ENCODE measurements at regions not wholly inside any gene's neighbourhood (a gene's known extent, or its start where the extent isn't known, plus 50 kb on each side); places are given as distances from the start of the nearest gene placed in this dataset.

DNA sequence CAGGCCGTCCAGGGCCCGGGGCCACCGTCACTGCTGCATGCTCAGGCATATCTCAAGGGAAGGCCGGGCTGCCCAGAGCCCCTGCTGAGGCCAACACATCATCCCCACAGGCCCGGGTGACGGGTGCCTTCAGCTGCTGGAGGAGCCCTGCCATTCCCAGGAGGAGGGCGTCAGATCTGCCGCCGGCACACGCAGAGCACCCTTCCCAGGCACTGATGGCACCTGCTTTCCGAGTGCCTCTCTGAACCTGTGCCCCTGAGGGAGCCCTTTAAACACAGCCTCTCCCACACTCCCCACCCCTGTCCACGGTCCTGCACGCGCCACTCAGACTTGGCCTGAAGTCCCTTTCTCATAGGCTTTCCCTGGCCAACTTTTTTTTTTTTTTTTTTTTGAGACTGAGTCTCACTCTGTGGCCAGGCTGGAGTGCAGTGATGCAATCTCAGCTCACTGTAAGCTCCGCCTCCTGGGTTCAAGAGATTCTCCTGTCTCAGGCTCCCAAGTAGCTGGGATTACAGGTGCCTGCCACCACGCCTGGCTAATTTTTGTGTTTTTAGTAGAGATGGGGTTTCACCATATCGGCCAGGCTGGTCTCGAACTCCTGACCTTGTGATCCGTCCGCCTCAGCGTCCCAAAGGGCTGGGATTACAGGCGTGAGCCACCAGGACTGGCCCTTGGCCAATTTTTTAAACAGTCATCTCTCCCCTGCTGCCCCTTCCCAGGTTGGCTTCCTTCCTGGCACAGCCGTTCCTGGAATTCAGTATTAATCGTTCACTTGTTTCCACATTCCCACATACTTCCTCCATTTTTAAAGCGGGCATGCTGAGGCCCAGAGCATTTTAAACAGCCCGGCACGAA lies 211.7 kb downstream of the NDUFA10 start:
- Histone ChIP-seq H3K4me3 (no peak overlapping the region), H4K20me1 (ENCODE audit: low read depth) (no peaks in the 10 kb centered on the region), H3K36me3 (no peaks in the 10 kb centered on the region), H2AFZ (replicated peaks) (peak overlapping the region; percentile 8), H3K27ac (no peak overlapping the region), H3K27me3 (no peaks in the 10 kb centered on the region), H3K79me2 (ENCODE audit: low read depth) (no peaks in the 10 kb centered on the region), H3K4me2 (no peak overlapping the region), H3F3A (ENCODE audit: low read depth) (no peaks in the 10 kb centered on the region), H3K4me1 (no peaks in the 10 kb centered on the region), H3K9me3 (ENCODE audit: low read depth) (no peaks in the 10 kb centered on the region), H3K9ac (no peak overlapping the region)
- no peaks in the 10 kb centered on the region for H3K36me3 Mint-ChIP-seq
- no peaks in the 10 kb centered on the region for H3K9me3 Mint-ChIP-seq
- peak overlapping the region; percentile 61 for H3K4me3 Mint-ChIP-seq
- H3K4me1 Mint-ChIP-seq, result peaks cover 13% of the 10 kb centered on the region
- H3K27me3 Mint-ChIP-seq (ENCODE audit: insufficient read depth, low read depth), result peaks cover 15% of the 10 kb centered on the region
- peak overlapping the region; percentile 78 for H3K27ac Mint-ChIP-seq
- DNase-seq (ENCODE audit: low spot score), result no peak
- TF ChIP-seq EZH2 (IDR thresholded peaks at IDR 0.05) (no peak), EZH2phosphoT487 (IDR thresholded peaks at IDR 0.05) (no peak)
- TF ChIP-seq, protein P1, sequence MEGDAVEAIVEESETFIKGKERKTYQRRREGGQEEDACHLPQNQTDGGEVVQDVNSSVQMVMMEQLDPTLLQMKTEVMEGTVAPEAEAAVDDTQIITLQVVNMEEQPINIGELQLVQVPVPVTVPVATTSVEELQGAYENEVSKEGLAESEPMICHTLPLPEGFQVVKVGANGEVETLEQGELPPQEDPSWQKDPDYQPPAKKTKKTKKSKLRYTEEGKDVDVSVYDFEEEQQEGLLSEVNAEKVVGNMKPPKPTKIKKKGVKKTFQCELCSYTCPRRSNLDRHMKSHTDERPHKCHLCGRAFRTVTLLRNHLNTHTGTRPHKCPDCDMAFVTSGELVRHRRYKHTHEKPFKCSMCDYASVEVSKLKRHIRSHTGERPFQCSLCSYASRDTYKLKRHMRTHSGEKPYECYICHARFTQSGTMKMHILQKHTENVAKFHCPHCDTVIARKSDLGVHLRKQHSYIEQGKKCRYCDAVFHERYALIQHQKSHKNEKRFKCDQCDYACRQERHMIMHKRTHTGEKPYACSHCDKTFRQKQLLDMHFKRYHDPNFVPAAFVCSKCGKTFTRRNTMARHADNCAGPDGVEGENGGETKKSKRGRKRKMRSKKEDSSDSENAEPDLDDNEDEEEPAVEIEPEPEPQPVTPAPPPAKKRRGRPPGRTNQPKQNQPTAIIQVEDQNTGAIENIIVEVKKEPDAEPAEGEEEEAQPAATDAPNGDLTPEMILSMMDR (IDR thresholded peaks at IDR 0.05), result no peak

DNA sequence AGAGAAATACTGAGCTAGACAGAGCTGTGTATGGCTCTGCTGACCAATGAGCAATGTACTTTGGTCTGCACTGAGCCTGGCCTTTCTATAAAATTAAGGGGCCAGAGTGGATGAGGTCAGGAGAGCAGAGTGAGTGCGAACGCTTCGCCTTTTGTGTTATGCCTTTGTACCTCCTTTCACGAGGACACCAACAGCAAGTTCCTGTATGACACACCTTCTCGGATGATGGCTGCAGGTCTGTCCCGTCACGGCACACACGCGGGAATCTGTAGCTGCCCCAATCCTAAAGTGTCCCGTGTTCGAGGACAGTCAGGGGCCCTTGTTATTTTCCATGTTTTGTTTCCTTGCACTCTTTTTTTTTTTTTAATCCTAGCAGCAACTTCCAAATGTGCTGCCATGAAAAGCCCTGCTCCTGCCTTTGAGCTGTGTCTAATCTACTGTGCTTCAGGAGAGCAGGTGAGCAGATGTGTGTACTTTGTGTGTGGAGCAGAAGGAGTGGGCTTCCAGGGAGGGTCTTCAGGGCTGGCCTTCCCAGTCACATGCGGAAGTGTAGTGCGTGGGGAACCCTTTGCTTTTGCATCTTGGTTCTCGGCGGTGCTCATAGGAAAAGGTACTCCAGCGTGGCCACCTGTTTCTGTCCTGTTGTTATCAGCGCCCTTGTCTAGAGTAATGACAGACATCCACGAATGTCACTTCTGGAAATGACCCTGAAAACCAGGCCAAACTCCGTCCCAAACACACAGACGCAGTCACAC lies 213.2 kb downstream of the NDUFA10 start:
- Mint-ChIP-seq H3K9me3 (peaks cover 3% of the 10 kb centered on the region), H3K27me3 (ENCODE audit: insufficient read depth, low read depth) (peaks cover 13% of the 10 kb centered on the region), H3K4me1 (peaks cover 10% of the 10 kb centered on the region), H3K4me3 (no peak overlapping the region), H3K27ac (peak overlapping the region; percentile 60), H3K36me3 (no peaks in the 10 kb centered on the region)
- no peaks in the 10 kb centered on the region for H3F3A ChIP-seq (ENCODE audit: low read depth)
- H2AFZ ChIP-seq (replicated peaks), result no peak overlapping the region
- H3K9ac ChIP-seq, result no peak overlapping the region
- no peaks in the 10 kb centered on the region for H4K20me1 ChIP-seq (ENCODE audit: low read depth)
- no peak for TF ChIP-seq EZH2 (IDR thresholded peaks at IDR 0.05)
- TF ChIP-seq, protein P1 (IDR thresholded peaks at IDR 0.05), result no peak
- TF ChIP-seq EZH2phosphoT487 (IDR thresholded peaks at IDR 0.05), result no peak
- H3K4me3 ChIP-seq, result no peak overlapping the region
- H3K27ac ChIP-seq, result no peak overlapping the region
- no peaks in the 10 kb centered on the region for H3K9me3 ChIP-seq (ENCODE audit: low read depth)
- no peaks in the 10 kb centered on the region for H3K4me1 ChIP-seq
- no peak for DNase-seq (ENCODE audit: low spot score)
- H3K4me2 ChIP-seq, result no peak overlapping the region
- no peaks in the 10 kb centered on the region for H3K27me3 ChIP-seq
- no peaks in the 10 kb centered on the region for H3K36me3 ChIP-seq
- no peaks in the 10 kb centered on the region for H3K79me2 ChIP-seq (ENCODE audit: low read depth)

DNA sequence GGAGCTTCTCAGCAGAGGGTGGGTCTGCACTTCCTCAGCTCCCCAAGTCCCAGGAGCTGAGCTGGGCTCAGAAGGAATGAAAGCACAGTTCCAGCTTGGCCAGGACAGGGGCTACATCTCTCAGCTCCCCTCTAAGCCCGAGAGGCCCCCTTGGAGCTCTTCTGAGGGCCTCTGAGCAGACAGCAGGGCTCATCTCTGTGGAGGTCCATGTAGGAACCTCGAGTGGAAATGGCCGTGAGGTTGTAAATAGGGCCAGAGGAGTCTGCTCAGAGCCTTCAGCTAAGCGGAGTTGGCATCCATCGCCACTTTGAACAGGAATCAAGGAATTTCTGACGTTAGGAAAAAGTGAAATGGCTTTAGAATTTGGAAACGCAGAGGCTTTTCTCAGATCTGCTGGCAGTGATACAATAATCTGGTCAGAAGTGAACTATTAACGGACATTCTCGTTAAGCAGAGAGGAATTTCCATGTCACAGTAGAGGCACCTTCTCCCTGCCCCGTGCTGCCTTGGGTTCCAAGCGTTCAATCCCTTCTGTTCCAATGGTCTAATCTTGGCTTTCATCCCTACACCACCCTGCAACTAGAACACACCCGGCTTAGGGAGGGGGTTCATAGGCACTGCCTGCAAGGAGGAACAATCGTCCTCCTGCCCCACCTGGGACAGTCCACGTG lies 213.9 kb downstream of the NDUFA10 start:
- Mint-ChIP-seq H3K4me1 (peaks cover 10% of the 10 kb centered on the region), H3K9me3 (peaks cover 3% of the 10 kb centered on the region), H3K4me3 (no peak overlapping the region), H3K36me3 (no peaks in the 10 kb centered on the region), H3K27me3 (ENCODE audit: insufficient read depth, low read depth) (peaks cover 13% of the 10 kb centered on the region), H3K27ac (peak overlapping the region; percentile 60)
- Histone ChIP-seq H3K4me1 (no peaks in the 10 kb centered on the region), H3F3A (ENCODE audit: low read depth) (no peaks in the 10 kb centered on the region), H3K27me3 (no peaks in the 10 kb centered on the region), H4K20me1 (ENCODE audit: low read depth) (no peaks in the 10 kb centered on the region), H3K27ac (no peak overlapping the region), H3K9me3 (ENCODE audit: low read depth) (no peaks in the 10 kb centered on the region), H3K36me3 (no peaks in the 10 kb centered on the region), H3K9ac (no peak overlapping the region), H3K4me2 (no peak overlapping the region), H2AFZ (replicated peaks) (no peak overlapping the region), H3K4me3 (no peak overlapping the region), H3K79me2 (ENCODE audit: low read depth) (no peaks in the 10 kb centered on the region)
- TF ChIP-seq EZH2 (IDR thresholded peaks at IDR 0.05), result no peak
- TF ChIP-seq, protein P1 (IDR thresholded peaks at IDR 0.05), result no peak
- no peak for TF ChIP-seq EZH2phosphoT487 (IDR thresholded peaks at IDR 0.05)
- no peak for DNase-seq (ENCODE audit: low spot score)

Measured in neural progenitor cell (in vitro differentiated cells).